ENCODE measurements at regions not wholly inside any gene's neighbourhood (a gene's known extent, or its start where the extent isn't known, plus 50 kb on each side); places are given as distances from the start of the nearest gene placed in this dataset.

DNA sequence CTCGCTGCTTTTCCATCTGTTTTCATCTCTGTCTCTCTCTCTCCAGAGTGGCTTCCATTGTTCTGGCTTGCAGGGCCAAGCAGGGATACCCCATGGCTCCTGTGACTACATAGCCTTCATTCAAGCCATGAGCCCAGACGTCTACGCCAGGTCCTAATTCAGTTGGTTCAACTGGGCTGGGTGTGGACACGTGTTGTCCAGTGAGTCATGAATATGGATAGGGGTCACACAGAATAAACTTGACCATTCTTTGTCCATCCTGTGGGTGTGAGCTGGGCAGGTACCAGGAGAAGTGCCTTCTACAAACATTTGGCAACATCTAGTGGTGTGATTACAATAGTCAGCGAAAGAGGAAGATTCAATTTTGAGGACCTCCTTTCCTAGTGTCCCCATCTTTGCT lies 96.9 kb upstream of the ARMC2 start:
- Histone ChIP-seq H3K27me3 (ENCODE audit: control insufficient read depth, insufficient read depth, low read length) (no peaks in the 10 kb centered on the region), H3K4me1 (ENCODE audit: control insufficient read depth, insufficient read depth, low read length) (peaks cover 19% of the 10 kb centered on the region), H3K4me3 (ENCODE audit: low read depth, low read length) (no peak overlapping the region), H3K36me3 (ENCODE audit: control insufficient read depth, insufficient read depth, low read length) (no peaks in the 10 kb centered on the region), H3K9me3 (ENCODE audit: control insufficient read depth, insufficient read depth, low read length) (no peaks in the 10 kb centered on the region), H3K27ac (ENCODE audit: low read depth, low read length) (no peak overlapping the region)
- 100% methylated on average over 3 of the region's 5 CpGs for WGBS (ENCODE audit: insufficient coverage)
- DNase-seq (ENCODE audit: low read depth in 4 of 6, low spot score in 6 of 6), result no peak

DNA sequence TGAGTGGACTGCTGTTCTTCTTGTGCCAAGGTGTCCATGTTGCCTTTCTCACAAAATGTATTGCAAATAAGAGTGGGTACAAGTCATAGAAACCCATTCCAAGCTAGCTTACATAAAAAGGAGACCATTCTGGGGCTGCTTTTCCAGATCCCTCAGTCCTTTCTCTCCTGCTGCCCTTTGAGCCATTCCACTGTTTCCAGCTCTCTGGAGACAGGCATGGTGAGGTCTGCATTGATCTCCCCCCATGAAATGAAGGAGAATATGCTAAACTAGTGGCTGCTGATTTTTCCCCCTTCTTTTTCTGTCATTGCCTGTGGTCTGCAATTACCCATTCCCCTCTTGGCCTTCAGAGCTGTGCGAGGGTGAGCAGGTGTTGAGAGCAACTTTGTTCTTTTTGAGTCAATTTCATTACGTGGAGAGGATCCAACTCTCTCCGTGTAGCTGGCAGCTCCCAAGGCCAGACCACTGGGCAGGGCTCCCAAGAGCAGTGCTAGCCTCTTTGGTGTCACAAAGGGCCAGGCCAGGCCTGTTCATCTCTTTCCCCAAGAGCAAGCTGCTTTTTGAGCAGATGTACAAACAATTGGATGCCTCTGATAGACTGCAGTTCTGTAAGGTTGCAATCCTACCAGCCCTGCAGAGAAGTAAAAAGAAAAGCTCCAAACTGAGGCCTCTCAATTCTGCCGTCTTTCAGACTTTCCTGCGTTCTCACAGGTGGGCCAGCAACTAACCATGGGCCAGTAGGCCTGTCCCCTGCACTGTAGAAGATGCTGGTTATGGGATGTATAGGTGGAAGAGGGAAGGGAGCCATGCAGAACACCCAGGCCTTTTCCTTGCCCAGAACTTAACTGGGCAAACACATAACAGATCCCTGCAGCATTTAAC lies 96.1 kb upstream of the ARMC2 start:
- Histone ChIP-seq H3K9me3 (ENCODE audit: control insufficient read depth, insufficient read depth, low read length) (no peaks in the 10 kb centered on the region), H3K27me3 (ENCODE audit: control insufficient read depth, insufficient read depth, low read length) (no peaks in the 10 kb centered on the region), H3K36me3 (ENCODE audit: control insufficient read depth, insufficient read depth, low read length) (no peaks in the 10 kb centered on the region), H3K4me3 (ENCODE audit: low read depth, low read length) (no peak overlapping the region), H3K27ac (ENCODE audit: low read depth, low read length) (peak overlapping the region; percentile 47), H3K4me1 (ENCODE audit: control insufficient read depth, insufficient read depth, low read length) (peaks cover 19% of the 10 kb centered on the region)
- peak in 2 of 6 donors; percentile 60 to 79 for DNase-seq (ENCODE audit: low read depth in 4 of 6, low spot score in 6 of 6)
- WGBS (ENCODE audit: insufficient coverage), result 37% methylated on average over 5 of the region's 5 CpGs

DNA sequence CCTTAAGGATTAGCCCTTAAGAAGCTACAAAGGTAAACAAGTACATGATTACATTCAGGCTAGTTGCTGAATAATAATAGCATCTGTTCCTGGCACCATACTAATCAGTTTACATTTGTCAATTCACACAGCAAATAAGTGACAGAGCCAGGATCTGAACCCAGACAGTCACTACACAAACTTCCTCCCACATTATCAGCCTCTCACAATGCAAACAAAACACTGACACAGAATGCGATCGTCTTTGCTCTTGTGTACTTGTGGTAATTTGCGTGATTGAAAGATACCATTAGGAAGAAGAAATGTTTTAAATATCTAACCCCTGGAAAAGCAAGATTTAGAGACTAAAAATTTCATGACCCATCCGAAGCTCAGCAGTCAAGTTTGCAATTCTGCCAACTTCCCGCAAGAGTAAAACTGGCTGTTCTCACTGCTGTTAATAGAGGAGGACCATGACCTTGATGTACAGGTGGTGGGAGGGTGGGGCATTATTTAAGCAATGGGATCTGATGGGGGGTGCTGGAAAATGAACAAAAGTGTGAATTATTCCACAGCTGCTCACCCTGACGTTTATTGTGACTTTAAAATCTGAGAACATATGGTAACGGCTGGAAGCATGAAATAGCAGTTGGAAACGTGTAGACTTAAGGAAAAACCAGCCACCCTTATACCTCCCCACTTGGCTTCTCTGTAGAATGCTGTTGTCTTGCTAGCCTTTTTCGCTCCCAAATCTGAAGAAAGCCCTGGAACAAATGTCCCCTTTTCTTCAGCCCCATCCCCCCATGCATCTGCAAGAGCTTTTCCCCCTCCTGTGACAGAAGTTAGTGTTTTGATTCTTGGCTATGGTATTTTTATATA lies 95.3 kb upstream of the ARMC2 start:
- peak in 2 of 6 donors; percentile 56 to 72 for DNase-seq (ENCODE audit: low read depth in 4 of 6, low spot score in 6 of 6)
- WGBS (ENCODE audit: insufficient coverage), result 44% methylated on average over 5 of the region's 9 CpGs
- H3K9me3 ChIP-seq (ENCODE audit: control insufficient read depth, insufficient read depth, low read length), result no peaks in the 10 kb centered on the region
- H3K27me3 ChIP-seq (ENCODE audit: control insufficient read depth, insufficient read depth, low read length), result no peaks in the 10 kb centered on the region
- no peak overlapping the region for H3K4me3 ChIP-seq (ENCODE audit: low read depth, low read length)
- H3K27ac ChIP-seq (ENCODE audit: low read depth, low read length), result peak overlapping the region; percentile 47
- H3K36me3 ChIP-seq (ENCODE audit: control insufficient read depth, insufficient read depth, low read length), result no peaks in the 10 kb centered on the region
- H3K4me1 ChIP-seq (ENCODE audit: control insufficient read depth, insufficient read depth, low read length), result peaks cover 19% of the 10 kb centered on the region

DNA sequence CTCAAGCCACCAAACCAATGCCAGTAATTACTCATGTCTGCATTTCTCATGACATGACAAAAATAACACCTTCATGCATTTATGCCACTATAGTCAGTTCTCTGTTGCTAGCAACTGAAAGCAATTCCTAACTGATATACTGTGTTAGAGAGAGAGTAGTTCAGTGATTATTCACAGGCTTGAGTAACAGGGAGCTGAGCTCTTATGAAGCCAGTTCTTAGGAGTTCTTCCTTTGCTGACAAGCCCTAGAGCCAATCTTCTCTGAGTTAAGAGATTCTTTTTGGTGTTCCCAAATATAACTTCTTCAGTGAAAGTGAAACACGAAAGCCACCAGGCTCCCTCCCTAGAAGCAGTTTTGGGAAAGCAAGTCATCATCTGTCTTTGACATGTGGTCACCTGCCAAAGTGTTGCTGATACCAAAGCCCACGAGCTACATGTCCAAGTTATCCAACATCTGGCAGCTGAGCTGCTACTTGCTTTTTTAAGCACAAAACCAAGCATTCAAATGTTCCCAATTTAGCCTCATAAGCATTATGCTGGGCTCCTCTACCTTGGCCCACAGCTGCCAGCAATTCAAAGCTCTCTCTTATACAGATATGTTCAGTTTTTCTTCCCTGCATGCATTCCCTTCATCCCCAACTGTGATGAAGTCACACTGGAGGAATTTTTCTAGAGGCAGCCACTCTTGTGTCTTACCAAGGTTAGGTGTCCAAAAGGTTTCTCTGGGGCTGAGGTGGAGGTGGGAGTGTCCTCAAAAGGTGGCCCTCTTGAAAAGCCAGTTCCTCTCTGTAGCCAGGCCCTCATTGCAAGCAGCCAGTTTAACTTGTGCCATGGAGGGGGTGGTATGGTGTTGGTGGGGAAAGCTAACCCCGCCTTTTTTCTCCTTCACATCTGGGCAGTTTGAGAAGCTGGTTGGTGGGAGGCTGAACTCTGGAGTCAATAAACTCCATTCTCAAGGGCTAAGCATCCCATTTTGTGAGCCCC lies 92.7 kb upstream of the ARMC2 start:
- Histone ChIP-seq H3K4me1 (ENCODE audit: control insufficient read depth, insufficient read depth, low read length) (peaks cover 22% of the 10 kb centered on the region), H3K9me3 (ENCODE audit: control insufficient read depth, insufficient read depth, low read length) (no peaks in the 10 kb centered on the region), H3K27me3 (ENCODE audit: control insufficient read depth, insufficient read depth, low read length) (no peaks in the 10 kb centered on the region), H3K4me3 (ENCODE audit: low read depth, low read length) (no peak overlapping the region), H3K36me3 (ENCODE audit: control insufficient read depth, insufficient read depth, low read length) (no peaks in the 10 kb centered on the region), H3K27ac (ENCODE audit: low read depth, low read length) (no peak overlapping the region)
- DNase-seq (ENCODE audit: low read depth in 4 of 6, low spot score in 6 of 6), result no peak
- WGBS (ENCODE audit: insufficient coverage), result 80% methylated on average over 2 of the region's 3 CpGs

DNA sequence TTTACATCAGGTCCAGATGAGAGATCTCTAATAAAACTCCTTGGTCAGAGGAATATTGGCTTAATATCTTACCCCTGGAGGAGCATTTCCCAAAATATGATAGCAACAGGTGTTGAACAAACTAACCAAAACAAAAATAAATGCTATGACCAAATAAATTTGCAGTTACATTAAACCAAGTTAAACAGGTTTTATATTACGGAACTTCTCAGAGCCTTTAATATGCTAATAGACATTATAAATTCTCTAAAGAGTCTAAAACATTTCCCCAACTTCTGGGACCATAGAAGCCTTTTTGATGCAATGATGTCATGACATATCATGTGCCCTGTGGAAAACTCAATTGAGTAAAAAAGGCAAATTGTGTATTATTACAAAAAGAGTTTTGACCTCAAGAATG lies 90.9 kb upstream of the ARMC2 start:
- no peak for DNase-seq (ENCODE audit: low read depth in 4 of 6, low spot score in 6 of 6)
- no peaks in the 10 kb centered on the region for H3K36me3 ChIP-seq (ENCODE audit: control insufficient read depth, insufficient read depth, low read length)
- peaks cover 12% of the 10 kb centered on the region for H3K4me1 ChIP-seq (ENCODE audit: control insufficient read depth, insufficient read depth, low read length)
- H3K27ac ChIP-seq (ENCODE audit: low read depth, low read length), result no peak overlapping the region
- H3K4me3 ChIP-seq (ENCODE audit: low read depth, low read length), result no peak overlapping the region
- no CpG with 5 or more reads among the region's 1 CpG for WGBS (ENCODE audit: insufficient coverage)
- no peaks in the 10 kb centered on the region for H3K27me3 ChIP-seq (ENCODE audit: control insufficient read depth, insufficient read depth, low read length)
- no peaks in the 10 kb centered on the region for H3K9me3 ChIP-seq (ENCODE audit: control insufficient read depth, insufficient read depth, low read length)

DNA sequence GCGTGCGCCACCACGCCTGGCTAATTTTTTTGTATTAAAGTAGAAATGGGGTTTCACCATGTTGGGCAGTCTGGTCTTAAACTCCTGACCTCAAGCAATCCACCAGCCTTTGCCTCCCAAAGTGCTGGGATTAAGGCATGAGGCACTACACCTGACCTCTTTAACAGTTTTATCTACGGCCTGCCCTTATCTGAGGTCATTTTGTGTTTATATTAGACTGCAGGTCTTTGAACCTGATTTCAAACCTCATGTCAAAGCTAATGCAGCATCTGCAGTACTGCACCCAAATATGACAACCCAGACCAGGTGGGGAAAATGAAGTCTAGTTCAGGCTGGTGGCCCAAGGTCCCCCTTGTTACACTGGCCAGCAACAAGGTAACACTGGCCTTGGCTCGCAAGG lies 89.3 kb upstream of the ARMC2 start:
- Histone ChIP-seq H3K27ac (ENCODE audit: low read depth, low read length) (no peak overlapping the region), H3K4me1 (ENCODE audit: control insufficient read depth, insufficient read depth, low read length) (peaks cover 7% of the 10 kb centered on the region), H3K9me3 (ENCODE audit: control insufficient read depth, insufficient read depth, low read length) (no peaks in the 10 kb centered on the region), H3K4me3 (ENCODE audit: low read depth, low read length) (no peak overlapping the region), H3K36me3 (ENCODE audit: control insufficient read depth, insufficient read depth, low read length) (no peaks in the 10 kb centered on the region), H3K27me3 (ENCODE audit: control insufficient read depth, insufficient read depth, low read length) (no peaks in the 10 kb centered on the region)
- DNase-seq (ENCODE audit: low read depth in 4 of 6, low spot score in 6 of 6), result no peak
- 100% methylated on average over 1 of the region's 5 CpGs for WGBS (ENCODE audit: insufficient coverage)

DNA sequence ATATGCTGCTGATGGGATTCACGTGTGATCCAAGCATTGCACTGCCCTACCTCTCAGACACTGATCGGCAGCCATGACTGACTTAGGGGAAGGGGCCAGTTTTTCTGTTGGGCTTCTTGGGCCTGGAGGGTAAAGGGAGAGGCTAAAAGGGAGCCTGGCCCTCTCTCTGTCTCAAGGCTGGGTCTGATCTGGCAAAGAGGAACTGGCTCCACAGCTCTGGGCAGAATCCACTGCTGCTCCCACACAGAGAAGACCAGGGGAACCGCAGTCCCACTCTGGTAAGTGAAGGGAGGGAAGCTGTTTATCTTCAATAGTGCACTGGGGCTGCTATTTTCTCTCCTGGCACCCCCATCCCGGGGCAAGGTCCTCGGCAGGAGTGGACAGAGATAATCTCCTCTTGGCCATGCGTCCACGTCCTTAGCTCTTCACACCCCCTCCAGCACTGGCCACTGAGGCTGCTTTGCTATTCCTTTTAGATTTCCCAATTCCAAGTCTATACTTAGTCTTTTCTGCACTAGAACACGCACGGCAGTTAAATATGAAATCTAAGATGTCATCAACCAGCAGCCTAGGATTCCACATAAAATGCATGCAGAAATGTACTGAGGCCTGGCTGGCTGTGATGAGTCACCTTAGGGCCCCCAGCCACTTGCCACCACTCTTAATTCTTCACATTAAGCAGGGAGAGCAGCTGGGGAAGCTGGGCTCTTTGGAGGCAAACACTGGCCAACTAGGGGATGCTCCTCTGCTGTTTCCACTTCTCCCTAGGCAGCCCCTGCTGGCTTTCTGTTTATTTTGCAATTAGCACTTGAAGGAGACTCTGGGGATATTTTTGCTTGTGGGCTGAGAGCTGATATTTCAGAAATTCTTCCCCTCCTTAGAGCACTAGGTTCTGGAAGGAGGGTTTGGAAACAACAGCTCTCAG lies 87.8 kb upstream of the ARMC2 start:
- no peak overlapping the region for H3K4me3 ChIP-seq (ENCODE audit: low read depth, low read length)
- peak in 2 of 6 donors; percentile 54 to 71 for DNase-seq (ENCODE audit: low read depth in 4 of 6, low spot score in 6 of 6)
- no peak overlapping the region for H3K27ac ChIP-seq (ENCODE audit: low read depth, low read length)
- H3K27me3 ChIP-seq (ENCODE audit: control insufficient read depth, insufficient read depth, low read length), result no peaks in the 10 kb centered on the region
- H3K4me1 ChIP-seq (ENCODE audit: control insufficient read depth, insufficient read depth, low read length), result peaks cover 13% of the 10 kb centered on the region
- WGBS (ENCODE audit: insufficient coverage), result 91% methylated on average over 8 of the region's 9 CpGs
- H3K9me3 ChIP-seq (ENCODE audit: control insufficient read depth, insufficient read depth, low read length), result no peaks in the 10 kb centered on the region
- H3K36me3 ChIP-seq (ENCODE audit: control insufficient read depth, insufficient read depth, low read length), result no peaks in the 10 kb centered on the region

DNA sequence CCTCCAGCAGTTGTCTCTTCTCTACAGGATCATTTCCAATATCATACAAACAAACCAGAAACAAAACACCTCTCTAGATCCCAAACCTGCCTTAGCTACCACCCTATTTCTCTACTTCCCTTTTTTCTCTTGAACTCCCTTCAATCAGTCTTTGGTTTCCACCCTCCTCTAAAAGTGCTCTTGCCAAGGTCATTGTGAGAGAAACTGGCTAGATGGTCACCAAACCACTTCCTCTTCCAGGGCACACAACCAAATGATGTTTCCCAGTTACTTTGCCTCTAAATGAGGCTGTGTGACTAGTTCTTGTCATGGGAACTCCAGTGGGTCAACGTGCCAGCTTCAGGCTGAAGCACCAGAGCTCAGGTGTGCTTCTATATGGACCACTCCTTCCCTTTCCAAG lies 85.8 kb upstream of the ARMC2 start:
- no peaks in the 10 kb centered on the region for H3K9me3 ChIP-seq (ENCODE audit: control insufficient read depth, insufficient read depth, low read length)
- 83% methylated on average over 1 of the region's 1 CpG for WGBS (ENCODE audit: insufficient coverage)

More for the DNA sequence above, 85.8 kb upstream of the ARMC2 start:
- H3K4me1 ChIP-seq (ENCODE audit: control insufficient read depth, insufficient read depth, low read length), result peaks cover 10% of the 10 kb centered on the region
- no peak overlapping the region for H3K4me3 ChIP-seq (ENCODE audit: low read depth, low read length)
- no peak for DNase-seq (ENCODE audit: low read depth in 4 of 6, low spot score in 6 of 6)
- H3K36me3 ChIP-seq (ENCODE audit: control insufficient read depth, insufficient read depth, low read length), result no peaks in the 10 kb centered on the region
- no peaks in the 10 kb centered on the region for H3K27me3 ChIP-seq (ENCODE audit: control insufficient read depth, insufficient read depth, low read length)
- no peak overlapping the region for H3K27ac ChIP-seq (ENCODE audit: low read depth, low read length)

Data from spinal cord (tissue), 9 donors.